ENCODE measurements at regions not wholly inside any gene's neighbourhood (a gene's known extent, or its start where the extent isn't known, plus 50 kb on each side); places are given as distances from the start of the nearest gene placed in this dataset.

GRCh38 chr20:48261398-48261910 lies 476.2 kb upstream of the SULF2 start:
- no peak for DNase-seq

- DNase-seq, result no peak
These were observed 475.0 kb upstream of the SULF2 start for GRCh38 chr20:48260129-48260756.

- DNase-seq, result no peak
These were observed 474.2 kb upstream of the SULF2 start for GRCh38 chr20:48259456-48259855.

GRCh38 chr20:48257833-48258232 lies 472.6 kb upstream of the SULF2 start:
- DNase-seq, result no peak

- no peak for DNase-seq
These were observed 462.7 kb upstream of the SULF2 start for GRCh38 chr20:48247961-48248360.

- no peak for DNase-seq
These were observed 460.9 kb upstream of the SULF2 start for GRCh38 chr20:48246061-48246790.

- DNase-seq, result no peak
These were observed 457.3 kb upstream of the SULF2 start for GRCh38 chr20:48242623-48243022.

GRCh38 chr20:48241482-48241881 lies 456.2 kb upstream of the SULF2 start:
- DNase-seq, result no peak

GRCh38 chr20:48238781-48239180 lies 453.5 kb upstream of the SULF2 start:
- no peak for DNase-seq

GRCh38 chr20:48238326-48238725 lies 453.0 kb upstream of the SULF2 start:
- no peak for DNase-seq

- DNase-seq, result no peak
These were observed 451.0 kb upstream of the SULF2 start for GRCh38 chr20:48236000-48236970.

- no peak for DNase-seq
These were observed 449.7 kb upstream of the SULF2 start for GRCh38 chr20:48234951-48235350.

- no peak for DNase-seq
These were observed 446.1 kb upstream of the SULF2 start for GRCh38 chr20:48231253-48231930.

- DNase-seq, result no peak
These were observed 444.9 kb upstream of the SULF2 start for GRCh38 chr20:48230216-48230615.

GRCh38 chr20:48227381-48227780 lies 442.1 kb upstream of the SULF2 start:
- DNase-seq, result no peak

GRCh38 chr20:48226642-48227041 lies 441.4 kb upstream of the SULF2 start:
- DNase-seq, result no peak

GRCh38 chr20:48224533-48225050 lies 439.3 kb upstream of the SULF2 start:
- no peak for DNase-seq

- no peak for DNase-seq
These were observed 438.4 kb upstream of the SULF2 start for GRCh38 chr20:48223715-48224114.

- DNase-seq, result no peak
These were observed 437.4 kb upstream of the SULF2 start for GRCh38 chr20:48222595-48223180.

- no peak for DNase-seq
These were observed 434.9 kb upstream of the SULF2 start for GRCh38 chr20:48220033-48220633.

GRCh38 chr20:48219306-48219705 lies 434.0 kb upstream of the SULF2 start:
- no peak for DNase-seq

GRCh38 chr20:48217190-48217589 lies 431.9 kb upstream of the SULF2 start:
- DNase-seq, result no peak

Data from activated CD4-positive, alpha-beta T cell treated with anti-CD3 and anti-CD28 coated beads, Interleukin-2, amount 50 U/mL, for 16 hours (primary cell).